Pancreas (tissue), 10 donors: ENCODE measurements at regions not wholly inside any gene's neighbourhood (a gene's known extent, or its start where the extent isn't known, plus 50 kb on each side); places are given as distances from the start of the nearest gene placed in this dataset.

ENCODE experiments used
- ATAC-seq, 4 donors: fragments of 200-7000 bp; cut with Tn5 transposase; one replicate each; pipeline versions ENCODE4 v1.8.0 to v1.9.1; 2020; ENCODE audit warnings: mild to moderate bottlenecking in 4 of 4, moderate library complexity in 4 of 4
- DNase-seq, 6 donors: peaks; one replicate each; pipeline ENCODE4 v3.0.0-alpha.2; 2020
- FAIRE-seq: peaks from 2 replicates; lab custom pipeline; 2012; peaks lifted over from hg19 to GRCh38; lab: Jason Lieb, UNC
- H3K27ac ChIP-seq, 4 donors: fragments of 200-600 bp; sonication (generic); 1 replicate in 3 of 4; 2 replicates in 1 of 4; pipeline versions ENCODE4 v1.5.0 to v1.8.0; 2020
- H3K27me3 ChIP-seq, 4 donors: fragments of 200-600 bp; one replicate each; pipeline ENCODE4 v1.8.0; 2021
- H3K36me3 ChIP-seq, 3 donors: fragments of 200-600 bp; sonication (generic) in 1 of 3; one replicate each; pipeline versions ENCODE4 v1.5.0 to v1.8.0; 2020 to 2021
- H3K4me1 ChIP-seq, 3 donors: fragments of 200-600 bp; one replicate each; pipeline ENCODE4 v1.8.0; 2021
- H3K4me3 ChIP-seq, 4 donors: fragments of 200-600 bp; sonication (generic) in 2 of 4; one replicate each; pipeline versions ENCODE4 v1.5.0 to v1.8.0; 2020 to 2021
- H3K9me3 ChIP-seq, 4 donors: fragments of 200-600 bp; one replicate each; pipeline ENCODE4 v1.8.0; 2021
- CTCF ChIP-seq, 4 donors: fragments of 200-600 bp; sonication (generic) in 3 of 4; IDR thresholded peaks; one replicate each; pipeline versions ENCODE4 v1.5.0 to v1.8.0; 2021; ENCODE audit warnings: antibody characterized with exemption in 4 of 4
- WGBS, 2 donors: extraction: QIAGEN DNeasy Blood & Tissue Kit; methylation state at CpG; one replicate each; pipeline ENCODE4 v1.1.7; 2013; 5-methylcytosine and 5-hydroxymethylcytosine counted together
- intact Hi-C, 3 donors: fragments of 100-400 bp; cut with DNase I; formaldehyde crosslinking; loops; one replicate each; pipeline versions ENCODE4 v1.11.1 to v1.14.2; 2022
- donor health status: healthy with polysubstance abuse.
- donor health status: DM: no; HTN: no; CAD: no; lungs with moderate emphysema.
- donor health status: DM: no; HTN: no; CAD: no.
- donor health status: control.
- donor health status: control.
- donor health status: Bipolar disorder and iron deficiency.
- donor health status: DM: yes; HTN: yes; CAD: no.
- donor health status: DM: no; HTN: no; CAD: no.
- donor health status: DM: no; HTN: no; CAD: no.
- donor health status: DM: yes; HTN: yes; CAD: no.

GRCh38 chr4:79224777-79225104, 101.1 kb downstream of the NAA11 start:
- ATAC-seq, result no peak
- WGBS, 2 donors, result 59 to 67% methylated on average over 2 of the region's 2 CpGs

GRCh38 chr4:79223993-79224776, 101.7 kb downstream of the NAA11 start:
- no peaks in the 10 kb centered on the region for H3K27me3 ChIP-seq
- FAIRE-seq (no peak), DNase-seq (no peak), ATAC-seq (no peak)
- 81 to 82% methylated on average over 5 of the region's 5 CpGs for WGBS, 2 donors
- no peak overlapping the region for H3K4me3 ChIP-seq
- no peaks in the 10 kb centered on the region for H3K9me3 ChIP-seq
- no peak for TF ChIP-seq CTCF (IDR thresholded peaks at IDR 0.05)
- no peaks in the 10 kb centered on the region for H3K4me1 ChIP-seq
- no peak overlapping the region for H3K27ac ChIP-seq
- H3K36me3 ChIP-seq, result no peaks in the 10 kb centered on the region
- intact Hi-C loops, result no loop called here

More at GRCh38 chr4:79224777-79225104, 101.1 kb downstream of the NAA11 start:
- H3K36me3 ChIP-seq, result no peaks in the 10 kb centered on the region
- TF ChIP-seq CTCF (IDR thresholded peaks at IDR 0.05), result no peak
- H3K4me3 ChIP-seq, result no peak overlapping the region
- FAIRE-seq (no peak), DNase-seq (no peak)
- H3K27me3 ChIP-seq, result no peaks in the 10 kb centered on the region
- H3K27ac ChIP-seq, result no peak overlapping the region
- no peaks in the 10 kb centered on the region for H3K9me3 ChIP-seq
- no peaks in the 10 kb centered on the region for H3K4me1 ChIP-seq
- intact Hi-C loops, result no loop called here

GRCh38 chr4:79217025-79217424, 108.8 kb downstream of the NAA11 start:
- intact Hi-C loops, result no loop called here
- no peaks in the 10 kb centered on the region for H3K9me3 ChIP-seq
- H3K27me3 ChIP-seq, result no peaks in the 10 kb centered on the region
- no peaks in the 10 kb centered on the region for H3K36me3 ChIP-seq
- H3K27ac ChIP-seq, result no peak overlapping the region
- H3K4me3 ChIP-seq, result no peak overlapping the region
- no peak for TF ChIP-seq CTCF (IDR thresholded peaks at IDR 0.05)
- ATAC-seq (no peak), DNase-seq (no peak), FAIRE-seq (no peak)
- no peaks in the 10 kb centered on the region for H3K4me1 ChIP-seq

- Histone ChIP-seq H3K27ac (no peak overlapping the region), H3K4me3 (no peak overlapping the region), H3K27me3 (no peaks in the 10 kb centered on the region), H3K4me1 (no peaks in the 10 kb centered on the region), H3K36me3 (no peaks in the 10 kb centered on the region), H3K9me3 (no peaks in the 10 kb centered on the region)
- no peak for TF ChIP-seq CTCF (IDR thresholded peaks at IDR 0.05)
- intact Hi-C loops, result no loop called here
- DNase-seq (no peak), FAIRE-seq (no peak), ATAC-seq (no peak)
Measured at GRCh38 chr4:79213702-79214101, 112.2 kb downstream of the NAA11 start.

- ATAC-seq, result no peak
- intact Hi-C loops, result no loop called here
- FAIRE-seq, result no peak
Measured at GRCh38 chr4:79213010-79213409, 112.9 kb downstream of the NAA11 start.

More at GRCh38 chr4:79213010-79213409, 112.9 kb downstream of the NAA11 start:
- H3K9me3 ChIP-seq, result no peaks in the 10 kb centered on the region
- H3K4me3 ChIP-seq, result no peak overlapping the region
- no peak for TF ChIP-seq CTCF (IDR thresholded peaks at IDR 0.05)
- no peak overlapping the region for H3K27ac ChIP-seq
- no peaks in the 10 kb centered on the region for H3K27me3 ChIP-seq
- DNase-seq, result no peak
- H3K36me3 ChIP-seq, result no peaks in the 10 kb centered on the region
- no peaks in the 10 kb centered on the region for H3K4me1 ChIP-seq
